Embryonic facial prominence (tissue), 1 donor: ENCODE measurements at regions not wholly inside any gene's neighbourhood (a gene's known extent, or its start where the extent isn't known, plus 50 kb on each side); places are given as distances from the start of the nearest gene placed in this dataset.
"Not testable (repeated sequence)": the region's sequence is repeated elsewhere in the genome, so short reads cannot be mapped to it uniquely, and the experiment has no call there.

Source experiments
- DNase-seq: peaks from one replicate; pipeline ENCODE4 v3.0.0-alpha.2; 2016; ENCODE audit errors: extremely low spot score

- DNase-seq: no peak
Observed at GRCh38 chr5:68861099-68861498, 232.7 kb upstream of the SLC30A5 start.

GRCh38 chr5:68862560-68862959, 231.3 kb upstream of the SLC30A5 start:
- DNase-seq: no peak

GRCh38 chr5:68865192-68865591, 228.6 kb upstream of the SLC30A5 start:
- not testable (repeated sequence) for DNase-seq

- no peak for DNase-seq
Observed at GRCh38 chr5:68872088-68872839, 221.6 kb upstream of the SLC30A5 start.

GRCh38 chr5:68873198-68873597, 220.6 kb upstream of the SLC30A5 start:
- DNase-seq: no peak

- no peak for DNase-seq
Observed at GRCh38 chr5:68875351-68875750, 218.5 kb upstream of the SLC30A5 start.

GRCh38 chr5:68883436-68883835, 210.4 kb upstream of the SLC30A5 start:
- no peak for DNase-seq

- no peak for DNase-seq
Observed at GRCh38 chr5:68884144-68884754, 209.6 kb upstream of the SLC30A5 start.

- no peak for DNase-seq
Observed at GRCh38 chr5:68884883-68885282, 208.9 kb upstream of the SLC30A5 start.

- no peak for DNase-seq
Observed at GRCh38 chr5:68886814-68887213, 207.0 kb upstream of the SLC30A5 start.

- DNase-seq: no peak
Observed at GRCh38 chr5:68891718-68892117, 202.1 kb upstream of the SLC30A5 start.

GRCh38 chr5:68894673-68895072, 199.1 kb upstream of the SLC30A5 start:
- no peak for DNase-seq

GRCh38 chr5:68898951-68899471, 194.8 kb upstream of the SLC30A5 start:
- no peak for DNase-seq

- no peak for DNase-seq
Observed at GRCh38 chr5:68911840-68912690, 181.7 kb upstream of the SLC30A5 start.

- no peak for DNase-seq
Observed at GRCh38 chr5:68915079-68915478, 178.7 kb upstream of the SLC30A5 start.

- DNase-seq: no peak
Observed at GRCh38 chr5:68918306-68918705, 175.5 kb upstream of the SLC30A5 start.

GRCh38 chr5:68919988-68920490, 173.8 kb upstream of the SLC30A5 start:
- no peak for DNase-seq

GRCh38 chr5:68920888-68921287, 172.9 kb upstream of the SLC30A5 start:
- DNase-seq: no peak

- DNase-seq: no peak
Observed at GRCh38 chr5:68922172-68922987, 171.4 kb upstream of the SLC30A5 start.

GRCh38 chr5:68924481-68925145, 169.2 kb upstream of the SLC30A5 start:
- no peak for DNase-seq
